ENCODE measurements at regions not wholly inside any gene's neighbourhood (a gene's known extent, or its start where the extent isn't known, plus 50 kb on each side); places are given as distances from the start of the nearest gene placed in this dataset.

DNA sequence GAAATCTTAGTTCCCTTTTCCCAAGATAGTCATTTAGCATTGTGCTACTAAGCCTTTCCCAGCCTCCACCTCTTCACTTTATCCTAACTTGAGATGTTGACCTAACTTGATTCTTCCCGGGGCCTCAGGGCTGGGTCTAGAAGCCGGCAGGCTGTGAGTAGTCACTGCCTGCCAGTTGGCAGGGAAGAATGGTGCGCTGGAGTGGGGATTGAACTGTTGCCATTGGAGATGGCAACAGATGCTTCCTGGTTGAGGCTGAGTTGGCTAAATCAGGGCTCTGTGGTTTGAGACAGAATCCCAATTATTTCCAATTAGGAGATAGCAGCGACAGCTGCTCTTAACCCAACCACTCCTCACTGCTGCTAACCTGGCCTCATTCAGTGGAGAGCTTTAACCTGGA is 343.1 kb downstream of the BRINP1 start (continued):
- TF ChIP-seq, protein P1, sequence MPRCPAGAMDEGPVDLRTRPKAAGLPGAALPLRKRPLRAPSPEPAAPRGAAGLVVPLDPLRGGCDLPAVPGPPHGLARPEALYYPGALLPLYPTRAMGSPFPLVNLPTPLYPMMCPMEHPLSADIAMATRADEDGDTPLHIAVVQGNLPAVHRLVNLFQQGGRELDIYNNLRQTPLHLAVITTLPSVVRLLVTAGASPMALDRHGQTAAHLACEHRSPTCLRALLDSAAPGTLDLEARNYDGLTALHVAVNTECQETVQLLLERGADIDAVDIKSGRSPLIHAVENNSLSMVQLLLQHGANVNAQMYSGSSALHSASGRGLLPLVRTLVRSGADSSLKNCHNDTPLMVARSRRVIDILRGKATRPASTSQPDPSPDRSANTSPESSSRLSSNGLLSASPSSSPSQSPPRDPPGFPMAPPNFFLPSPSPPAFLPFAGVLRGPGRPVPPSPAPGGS (IDR thresholded peaks at IDR 0.05) = no peak

GRCh38 chr9:119027901-119028699 is 341.1 kb downstream of the BRINP1 start:
- ChIA-PET POLR2A (no interaction called here), CTCF (no interaction called here)
- Histone ChIP-seq H3K4me1 (no peaks in the 10 kb centered on the region), H3K4me2 (no peak overlapping the region), H3K9me3 (no peaks in the 10 kb centered on the region), H3K4me3 (no peak overlapping the region), H3K27ac (no peak overlapping the region)
- TF ChIP-seq, protein P2, sequence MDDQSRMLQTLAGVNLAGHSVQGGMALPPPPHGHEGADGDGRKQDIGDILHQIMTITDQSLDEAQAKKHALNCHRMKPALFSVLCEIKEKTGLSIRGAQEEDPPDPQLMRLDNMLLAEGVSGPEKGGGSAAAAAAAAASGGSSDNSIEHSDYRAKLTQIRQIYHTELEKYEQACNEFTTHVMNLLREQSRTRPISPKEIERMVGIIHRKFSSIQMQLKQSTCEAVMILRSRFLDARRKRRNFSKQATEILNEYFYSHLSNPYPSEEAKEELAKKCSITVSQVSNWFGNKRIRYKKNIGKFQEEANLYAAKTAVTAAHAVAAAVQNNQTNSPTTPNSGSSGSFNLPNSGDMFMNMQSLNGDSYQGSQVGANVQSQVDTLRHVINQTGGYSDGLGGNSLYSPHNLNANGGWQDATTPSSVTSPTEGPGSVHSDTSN (IDR thresholded peaks at IDR 0.05) = no peak
- TF ChIP-seq MAFK (IDR thresholded peaks at IDR 0.05; ENCODE audit: partially characterized antibody) = peak; percentile 52
- ATAC-seq = no peak
- no peak for DNase-seq (ENCODE audit: low read depth in 1 of 2, low spot score in 1 of 2)
- FAIRE-seq = no peak
- 13% methylated on average over 7 of the region's 7 CpGs for WGBS (ENCODE audit: missing lambda C conversion rate)

- TF ChIP-seq TFCP2L1 (CRISPR knock-in tag; IDR thresholded peaks at IDR 0.05) (no peak), MYC (IDR thresholded peaks at IDR 0.05; ENCODE audit: borderline replicate concordance, low read length) (no peak), JUN (IDR thresholded peaks at IDR 0.05) (no peak), SREBF2 (IDR thresholded peaks at IDR 0.05) (no peak), NR3C1 (IDR thresholded peaks at IDR 0.05) (no peak), BHLHE40 (IDR thresholded peaks at IDR 0.05; ENCODE audit: low read depth, low read length) (no peak), HEYL (CRISPR knock-in tag; IDR thresholded peaks at IDR 0.05) (no peak), MAZ (IDR thresholded peaks at IDR 0.05; ENCODE audit: borderline replicate concordance, low read depth, low read length) (no peak), ESRRA (IDR thresholded peaks at IDR 0.05; ENCODE audit: borderline replicate concordance, low read length) (no peak), EHF (CRISPR knock-in tag; IDR thresholded peaks at IDR 0.05) (no peak), KDM5A (IDR thresholded peaks at IDR 0.05) (no peak), MAFK (IDR thresholded peaks at IDR 0.05; ENCODE audit: partially characterized antibody) (no peak), HOXB5 (CRISPR knock-in tag; IDR thresholded peaks at IDR 0.05) (no peak), GATA3 (IDR thresholded peaks at IDR 0.05; ENCODE audit: borderline replicate concordance) (no peak)
- TF ChIP-seq, protein P3, sequence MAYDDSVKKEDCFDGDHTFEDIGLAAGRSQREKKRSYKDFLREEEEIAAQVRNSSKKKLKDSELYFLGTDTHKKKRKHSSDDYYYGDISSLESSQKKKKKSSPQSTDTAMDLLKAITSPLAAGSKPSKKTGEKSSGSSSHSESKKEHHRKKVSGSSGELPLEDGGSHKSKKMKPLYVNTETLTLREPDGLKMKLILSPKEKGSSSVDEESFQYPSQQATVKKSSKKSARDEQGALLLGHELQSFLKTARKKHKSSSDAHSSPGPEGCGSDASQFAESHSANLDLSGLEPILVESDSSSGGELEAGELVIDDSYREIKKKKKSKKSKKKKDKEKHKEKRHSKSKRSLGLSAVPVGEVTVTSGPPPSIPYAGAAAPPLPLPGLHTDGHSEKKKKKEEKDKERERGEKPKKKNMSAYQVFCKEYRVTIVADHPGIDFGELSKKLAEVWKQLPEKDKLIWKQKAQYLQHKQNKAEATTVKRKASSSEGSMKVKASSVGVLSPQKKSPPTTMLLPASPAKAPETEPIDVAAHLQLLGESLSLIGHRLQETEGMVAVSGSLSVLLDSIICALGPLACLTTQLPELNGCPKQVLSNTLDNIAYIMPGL (CRISPR knock-in tag; IDR thresholded peaks at IDR 0.05; ENCODE audit: borderline replicate concordance) = no peak
- no peak for DNase-seq (ENCODE audit: low read depth in 1 of 2, low spot score in 1 of 2)
- 5% methylated on average over 5 of the region's 5 CpGs for WGBS (ENCODE audit: missing lambda C conversion rate)
- Histone ChIP-seq H3K4me1 (no peaks in the 10 kb centered on the region), H3K9me3 (no peaks in the 10 kb centered on the region), H3K4me2 (no peak overlapping the region), H3K4me3 (no peak overlapping the region), H3K27ac (no peak overlapping the region)
- CTCF ChIA-PET = no interaction called here
- no peak for FAIRE-seq
- POLR2A ChIA-PET = no interaction called here
- no peak for ATAC-seq
Observed at GRCh38 chr9:119029886-119030285, 339.3 kb downstream of the BRINP1 start.

DNA sequence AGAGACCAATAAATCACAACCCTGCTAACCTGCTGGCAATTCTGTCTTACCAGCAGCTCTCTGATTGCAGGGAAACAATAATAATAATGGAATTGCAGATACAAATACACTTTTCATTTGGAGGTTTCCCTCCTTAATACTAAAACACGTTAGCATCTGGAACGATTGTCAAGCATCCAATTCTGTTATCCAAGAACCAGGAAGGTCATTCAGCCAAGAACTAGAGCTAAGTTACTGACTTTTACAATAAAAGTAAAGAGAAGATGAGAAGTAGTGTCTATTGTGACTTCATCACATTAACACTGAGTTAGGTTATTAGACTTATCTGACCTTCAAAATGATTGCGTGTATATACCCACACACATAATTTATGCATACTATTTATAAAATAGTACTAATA is 335.6 kb downstream of the BRINP1 start:
- no peak for ATAC-seq
- CTCF ChIA-PET = no interaction called here
- POLR2A ChIA-PET = no interaction called here
- Histone ChIP-seq H3K4me3 (no peak overlapping the region), H3K9me3 (no peaks in the 10 kb centered on the region), H3K27ac (no peak overlapping the region), H3K4me2 (no peak overlapping the region), H3K4me1 (no peaks in the 10 kb centered on the region)
- no peak for FAIRE-seq
- no peak for DNase-seq (ENCODE audit: low read depth in 1 of 2, low spot score in 1 of 2)
- TF ChIP-seq TP53 (CRISPR knock-in tag; IDR thresholded peaks at IDR 0.05) (no peak), HOXB5 (CRISPR knock-in tag; IDR thresholded peaks at IDR 0.05) (no peak), BHLHE40 (IDR thresholded peaks at IDR 0.05; ENCODE audit: low read depth, low read length) (no peak), JUN (IDR thresholded peaks at IDR 0.05) (no peak), HOXB13 (CRISPR knock-in tag; IDR thresholded peaks at IDR 0.05; ENCODE audit: low read depth) (no peak), RARB (CRISPR knock-in tag; IDR thresholded peaks at IDR 0.05) (no peak), CHD4 (IDR thresholded peaks at IDR 0.05; ENCODE audit: borderline replicate concordance) (no peak), RAD21 (conservative IDR thresholded peaks at IDR 0.05 in 1 of 2, IDR thresholded peaks at IDR 0.05 in 1 of 2) (no peak), JUNB (IDR thresholded peaks at IDR 0.05) (no peak), HDAC2 (IDR thresholded peaks at IDR 0.05) (no peak), MAFK (IDR thresholded peaks at IDR 0.05; ENCODE audit: partially characterized antibody) (no peak)
- TF ChIP-seq, protein P3 (CRISPR knock-in tag; IDR thresholded peaks at IDR 0.05; ENCODE audit: borderline replicate concordance) = no peak
- 14% methylated on average over 3 of the region's 3 CpGs for WGBS (ENCODE audit: missing lambda C conversion rate)

Data from A549 (cell line).